GM21390 (cell line): ENCODE measurements at regions not wholly inside any gene's neighbourhood (a gene's known extent, or its start where the extent isn't known, plus 50 kb on each side); places are given as distances from the start of the nearest gene placed in this dataset.
"Not testable (repeated sequence)": the region's sequence is repeated elsewhere in the genome, so short reads cannot be mapped to it uniquely, and the experiment has no call there.

ENCODE experiments used
- ATAC-seq: cut with Tn5 transposase; IDR thresholded peaks from one replicate; pipeline ENCODE4 v1.9.1; 2021; ENCODE audit not compliant: unreplicated experiment

DNA sequence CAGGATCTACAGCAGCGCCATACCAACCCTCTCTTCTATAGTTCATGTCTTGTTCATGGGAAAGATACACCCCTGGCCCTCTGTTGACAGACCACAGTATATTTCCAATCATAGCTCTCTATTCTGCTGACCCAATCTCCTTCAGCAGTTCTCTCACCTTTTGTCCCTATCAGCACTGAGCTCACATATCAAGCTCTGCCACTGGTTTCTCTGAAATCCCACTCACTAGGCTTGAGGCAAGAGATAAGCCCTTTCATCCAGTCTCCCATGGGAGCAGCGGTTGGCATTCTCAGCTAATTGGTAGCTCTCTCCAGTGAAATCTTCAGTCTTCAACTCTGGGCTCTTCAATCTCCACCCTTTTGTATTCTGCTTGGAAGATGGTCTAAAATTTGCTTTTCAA lies 313.4 kb downstream of the GJA1 start:
- no peak for ATAC-seq

DNA sequence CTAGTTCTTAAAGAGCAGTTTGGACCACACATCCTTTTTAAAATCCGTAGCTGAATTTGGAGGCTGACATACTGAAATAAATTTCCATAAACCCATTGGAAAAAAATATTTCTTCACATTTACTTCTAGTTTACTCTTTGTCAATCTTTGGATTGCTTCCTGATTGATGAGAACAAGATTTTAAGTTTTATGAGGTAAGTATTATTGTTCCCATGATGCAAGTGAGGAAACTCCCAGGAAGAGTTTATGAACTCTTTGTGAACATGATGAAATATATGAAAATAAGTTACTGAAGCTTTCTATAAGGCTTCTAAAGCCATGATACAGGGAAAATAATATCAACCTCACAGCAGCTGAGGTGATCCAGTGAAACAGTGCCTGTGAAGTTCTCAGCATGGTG lies 320.0 kb downstream of the GJA1 start:
- ATAC-seq: no peak

DNA sequence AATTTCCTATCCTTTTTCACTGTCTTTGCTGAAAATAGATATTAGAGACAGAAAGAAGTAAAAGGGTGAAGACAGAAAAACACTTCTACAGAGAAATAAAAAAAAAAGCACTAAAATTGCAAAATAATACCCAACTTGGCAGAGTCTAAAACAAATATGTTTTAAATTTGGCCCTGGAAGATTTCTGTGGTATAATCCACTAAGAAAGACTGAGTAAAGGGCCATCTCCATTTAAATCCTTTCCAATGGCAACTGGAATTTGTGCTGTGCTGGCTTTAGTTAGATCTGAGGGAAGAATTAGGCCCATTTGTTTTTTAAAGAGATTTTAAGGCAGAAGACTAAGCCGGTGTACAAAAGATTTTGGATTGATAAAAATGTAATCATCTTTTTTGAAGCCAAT lies 321.2 kb downstream of the GJA1 start:
- ATAC-seq: no peak

DNA sequence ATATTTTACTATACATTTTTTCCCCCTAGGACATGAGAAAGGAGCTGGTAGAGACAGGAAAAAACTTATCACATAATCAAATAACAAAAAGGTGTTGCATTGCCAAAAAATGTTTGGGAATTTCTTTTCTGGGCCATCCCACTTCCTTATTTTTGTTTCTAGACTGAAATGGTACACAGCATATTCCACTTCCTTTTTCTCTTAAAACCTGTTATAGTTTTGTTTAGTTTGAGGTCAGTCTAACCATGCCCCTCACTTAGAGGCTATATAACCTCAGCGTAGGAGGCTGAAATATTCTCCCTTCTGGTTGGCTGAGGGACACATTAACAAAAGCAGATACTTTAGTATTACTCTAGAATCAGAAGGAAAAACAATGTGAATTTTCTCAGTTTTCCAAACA lies 323.9 kb downstream of the GJA1 start:
- ATAC-seq: peak; percentile 79

DNA sequence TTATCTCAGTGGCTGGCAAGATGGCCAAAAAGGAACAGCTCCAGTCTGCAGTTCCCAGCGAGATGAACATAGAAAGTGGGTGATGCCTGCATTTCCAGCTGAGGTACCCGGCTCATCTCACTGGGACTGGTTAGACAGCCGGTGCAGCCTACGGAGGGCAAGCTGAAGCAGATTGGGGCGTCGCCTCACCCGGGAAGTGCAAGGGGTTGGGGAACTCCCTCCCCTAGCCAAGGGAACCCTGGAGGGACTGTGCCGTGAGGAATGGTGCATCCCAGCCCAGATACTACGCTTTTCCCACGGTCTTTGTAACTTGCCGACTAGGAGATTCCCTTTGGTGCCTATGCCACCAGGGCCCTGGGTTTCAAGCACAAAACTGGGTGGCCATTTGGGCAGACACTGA lies 324.7 kb downstream of the GJA1 start:
- no peak for ATAC-seq

DNA sequence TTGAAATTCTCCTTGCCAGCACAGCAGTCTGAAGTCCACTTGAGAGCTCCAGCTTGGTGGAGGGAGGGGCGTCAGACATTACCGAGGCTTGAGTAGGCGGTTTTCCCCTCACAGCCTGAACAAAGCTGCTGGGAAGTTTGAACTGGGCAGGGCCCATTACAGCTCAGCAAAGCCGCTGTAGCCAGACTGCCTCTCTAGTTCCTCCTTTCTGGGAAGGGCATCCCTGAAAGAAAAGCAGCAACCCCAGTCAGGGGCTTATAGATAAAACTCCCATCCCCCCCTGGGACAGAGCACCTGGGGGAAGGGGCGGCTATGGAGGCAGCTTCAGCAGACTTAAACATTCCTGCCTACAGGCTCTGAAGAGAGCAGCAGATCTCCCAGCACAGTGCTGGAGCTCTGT lies 325.3 kb downstream of the GJA1 start:
- ATAC-seq: no peak

DNA sequence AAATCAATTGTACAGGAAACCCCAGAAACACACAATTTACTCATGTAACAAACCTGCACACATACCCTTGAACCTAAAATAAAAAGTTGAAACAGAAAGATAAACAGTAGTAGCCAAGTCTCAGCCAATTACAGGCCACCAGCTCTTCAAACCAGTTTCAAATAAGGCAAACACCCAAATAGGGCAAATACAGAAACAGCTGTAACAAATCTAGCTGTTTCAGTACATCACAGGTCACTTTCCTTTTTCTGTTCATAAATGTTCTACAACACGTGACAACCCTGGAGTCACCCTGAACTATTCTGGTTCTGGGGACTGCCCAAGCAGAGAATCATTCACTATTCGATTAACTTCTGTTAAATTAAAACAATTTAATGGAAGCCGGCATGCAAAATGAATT lies 329.0 kb downstream of the GJA1 start:
- peak; percentile 86 for ATAC-seq

GRCh38 chr6:121765060-121765459 lies 329.6 kb downstream of the GJA1 start:
- no peak for ATAC-seq

GRCh38 chr6:121767211-121767610 lies 331.8 kb downstream of the GJA1 start:
- no peak for ATAC-seq

- peak; percentile 55 for ATAC-seq
These were observed 335.5 kb downstream of the GJA1 start for GRCh38 chr6:121770943-121771342.

DNA sequence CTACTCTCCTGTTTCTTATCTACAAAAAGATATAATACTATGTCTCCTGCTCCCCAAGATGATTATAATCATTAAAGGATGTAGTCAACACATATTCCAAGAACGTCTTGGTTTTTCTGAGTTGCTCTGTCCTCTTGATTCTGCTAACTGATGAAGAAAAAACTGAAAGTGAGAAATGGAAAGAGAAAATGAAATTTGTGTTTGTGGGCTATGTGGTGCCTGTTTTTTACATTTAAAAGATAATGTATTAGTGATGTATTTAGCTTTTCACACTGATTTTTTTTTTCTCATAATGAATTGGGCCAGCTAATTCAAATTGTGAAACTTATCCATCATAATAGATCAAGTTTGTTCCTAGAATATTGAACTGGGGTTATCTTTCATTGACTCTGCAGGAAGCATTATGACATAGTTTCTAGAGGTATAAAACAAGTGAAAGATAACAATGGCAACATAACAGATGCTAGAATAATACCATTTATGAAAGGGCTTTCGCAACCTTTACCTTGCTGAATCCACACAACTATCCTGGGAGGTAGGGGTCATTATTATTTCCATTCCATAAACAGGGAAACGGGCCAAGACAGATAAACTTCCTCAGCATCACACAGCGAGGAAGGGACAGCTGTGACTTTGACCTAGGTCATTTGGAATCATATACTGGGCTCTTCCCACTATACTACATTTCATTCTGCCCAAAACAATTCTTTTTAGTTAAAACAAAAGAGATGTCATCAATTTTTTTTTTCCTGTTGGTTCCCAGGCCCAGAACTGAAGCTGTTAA lies 336.7 kb downstream of the GJA1 start:
- ATAC-seq: peak; percentile 89

GRCh38 chr6:121776054-121776453 lies 340.6 kb downstream of the GJA1 start:
- no peak for ATAC-seq

DNA sequence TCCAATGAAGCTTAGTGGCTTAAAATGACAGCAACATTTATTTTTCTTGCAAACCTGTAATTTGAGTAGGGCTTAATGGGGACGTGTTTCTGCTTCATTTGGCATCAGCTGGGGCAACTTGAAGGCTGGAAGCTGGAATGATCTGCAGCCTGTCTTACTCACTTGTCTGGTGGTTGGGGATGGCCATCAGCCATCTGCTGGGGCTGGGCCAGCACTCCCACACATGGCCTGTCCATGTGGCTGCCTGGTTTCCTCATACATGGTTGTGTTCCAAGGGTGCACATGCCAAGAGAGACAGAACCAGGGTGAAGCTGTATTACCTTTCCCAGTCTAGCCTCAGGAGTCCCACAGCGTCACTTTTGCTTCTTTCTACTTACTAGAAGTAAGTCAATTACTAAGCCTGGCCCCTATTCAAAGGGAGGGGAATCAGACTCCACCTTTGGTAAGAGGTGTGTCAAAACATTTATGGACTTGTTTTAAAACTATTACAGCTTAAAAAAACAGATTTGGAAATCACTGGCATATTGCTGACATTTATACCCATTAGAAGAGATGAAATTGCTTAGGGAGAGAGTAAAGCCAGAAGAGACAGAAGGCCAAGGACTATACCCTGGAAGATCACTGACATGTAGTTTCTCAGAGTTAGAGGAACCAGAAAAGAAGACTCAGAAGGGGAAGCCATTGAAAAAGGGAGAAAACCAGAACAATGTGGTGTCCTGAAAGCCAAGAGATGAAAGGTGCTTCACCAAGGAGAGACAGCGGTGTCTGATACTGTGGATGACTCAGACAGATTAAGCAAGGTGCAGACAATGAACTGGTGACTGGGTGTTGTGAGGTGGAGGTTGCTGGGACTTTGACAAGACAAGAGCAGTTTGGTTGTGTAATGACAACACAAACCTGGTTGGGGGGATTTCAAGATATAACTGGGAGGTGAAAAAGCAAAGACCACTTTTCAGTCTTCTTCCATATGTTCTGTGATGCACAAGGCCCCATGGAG lies 345.2 kb downstream of the GJA1 start:
- ATAC-seq: no peak

DNA sequence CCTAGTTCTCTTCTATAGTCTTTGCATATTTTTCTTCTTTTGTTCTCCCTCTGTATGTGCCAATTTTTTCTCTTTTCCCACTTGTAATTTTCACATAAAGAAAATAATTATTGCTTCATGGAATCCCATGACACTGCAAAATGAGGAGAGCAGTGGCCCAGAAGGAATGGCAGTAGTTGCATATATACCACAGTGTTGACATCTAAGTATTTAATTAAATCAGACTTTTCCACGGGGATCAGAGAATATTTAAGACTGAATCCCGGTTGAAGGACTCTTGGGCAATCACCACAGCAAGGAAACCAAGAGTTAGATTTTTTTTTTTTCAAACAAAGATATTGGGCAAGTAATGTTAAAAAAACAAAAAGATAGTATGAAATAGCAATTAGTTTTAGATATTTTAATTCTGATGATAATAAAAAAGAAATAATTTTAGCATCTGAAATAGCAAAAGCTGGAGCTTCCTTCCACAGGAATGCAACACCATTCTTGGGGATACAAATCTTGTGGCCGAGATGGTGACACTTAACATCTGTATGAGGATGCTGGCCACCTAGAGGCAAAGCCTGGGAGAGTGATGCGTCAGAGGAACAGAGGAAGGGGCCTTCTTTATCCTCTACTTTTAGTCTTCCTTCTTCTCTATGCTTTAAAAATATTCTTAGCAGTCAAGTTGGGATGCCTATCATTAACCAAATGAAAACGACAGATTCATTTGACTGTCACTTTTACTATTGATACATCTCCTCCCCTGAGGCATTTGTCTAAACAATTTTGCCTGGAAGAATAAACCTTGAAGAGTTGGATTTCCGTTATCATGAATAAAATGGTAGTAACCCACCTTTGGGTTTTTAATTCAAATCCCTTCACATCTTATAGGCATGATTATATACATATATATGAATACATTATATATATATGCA lies 356.2 kb downstream of the GJA1 start:
- no peak for ATAC-seq

GRCh38 chr6:121794630-121795029 lies 359.2 kb downstream of the GJA1 start:
- no peak for ATAC-seq

DNA sequence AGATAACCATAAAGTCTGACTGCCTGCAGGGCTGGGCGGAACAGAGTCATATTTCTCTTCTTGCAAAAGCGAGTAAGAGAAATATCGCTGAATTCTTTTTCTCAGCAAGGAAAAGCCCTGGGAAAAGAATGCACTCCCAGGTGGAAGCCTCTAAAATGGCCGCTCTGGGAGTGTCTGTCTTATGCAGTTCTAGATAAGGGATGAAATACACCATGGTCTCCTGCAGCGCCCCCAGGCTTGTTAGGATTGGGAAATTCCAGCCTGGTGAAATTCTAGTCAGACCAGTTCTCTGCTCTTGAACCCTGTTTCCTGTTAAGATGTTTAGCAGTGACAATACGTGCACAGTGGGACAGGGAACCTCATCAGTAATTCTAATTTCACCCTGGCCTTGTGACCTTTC lies 362.2 kb downstream of the GJA1 start:
- ATAC-seq: not testable (repeated sequence)

DNA sequence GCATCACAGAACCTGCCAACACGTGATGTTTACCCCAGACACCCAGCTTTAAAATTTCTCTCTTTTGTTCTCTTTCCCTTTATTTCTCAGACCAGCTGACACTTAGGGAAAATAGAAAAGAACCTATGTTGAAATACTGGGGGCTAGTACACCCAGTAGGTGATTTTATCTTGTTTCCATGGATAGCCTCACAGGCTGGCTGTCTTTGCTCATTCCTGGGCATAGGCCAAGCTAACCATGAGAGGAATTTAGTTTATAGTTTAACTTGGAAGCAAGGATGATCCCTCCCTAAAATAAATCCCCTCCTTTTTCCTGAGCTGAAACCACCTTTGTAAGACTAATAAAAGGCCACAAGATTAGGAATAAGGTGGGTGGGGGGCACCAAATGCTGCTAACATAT lies 362.7 kb downstream of the GJA1 start:
- not testable (repeated sequence) for ATAC-seq

DNA sequence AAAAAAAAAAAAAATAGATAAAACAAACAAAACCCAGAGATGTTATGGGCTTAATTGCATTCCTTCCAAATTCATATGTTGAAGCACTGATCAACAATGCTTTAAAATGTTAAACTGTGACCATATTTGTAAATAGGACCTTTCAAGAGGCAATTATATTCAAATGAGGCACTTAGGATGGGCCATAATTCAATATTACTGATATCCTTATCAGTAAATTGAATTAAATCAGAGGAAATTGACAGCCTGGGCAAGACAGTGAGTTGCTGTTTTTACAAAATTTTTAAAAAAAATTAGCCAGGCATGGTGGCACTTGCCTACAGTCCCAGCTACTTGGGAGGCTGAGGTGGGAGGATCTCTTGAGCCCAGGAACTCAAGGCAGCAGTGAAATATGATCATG lies 364.1 kb downstream of the GJA1 start:
- ATAC-seq: no peak

GRCh38 chr6:121800047-121800446 lies 364.6 kb downstream of the GJA1 start:
- ATAC-seq: no peak

- ATAC-seq: no peak
These were observed 370.7 kb downstream of the GJA1 start for GRCh38 chr6:121806116-121806515.

GRCh38 chr6:121809211-121809610 lies 373.8 kb downstream of the GJA1 start:
- ATAC-seq: no peak
